Sigmoid colon (tissue), 6 donors: ENCODE measurements at regions not wholly inside any gene's neighbourhood (a gene's known extent, or its start where the extent isn't known, plus 50 kb on each side); places are given as distances from the start of the nearest gene placed in this dataset.

Experiments
- DNase-seq: peaks from one replicate; pipeline ENCODE4 v3.0.0-alpha.2; 2019
- H3K27ac ChIP-seq, 4 donors: fragments of 200-600 bp; sonication (generic); one replicate each; pipeline ENCODE4 v1.5.1; 2016 to 2019; ENCODE audit warnings: mild to moderate bottlenecking in 1 of 4
- H3K27me3 ChIP-seq, 3 donors: fragments of 200-600 bp; sonication (generic); one replicate each; pipeline ENCODE4 v1.5.1; 2019; ENCODE audit warnings: mild to moderate bottlenecking in 1 of 3
- H3K36me3 ChIP-seq, 4 donors: fragments of 200-600 bp; sonication (generic); one replicate each; pipeline ENCODE4 v1.5.1; 2016 to 2019
- H3K4me1 ChIP-seq, 4 donors: fragments of 200-600 bp; sonication (generic); one replicate each; pipeline ENCODE4 v1.5.1; 2017 to 2019
- H3K4me3 ChIP-seq, 4 donors: fragments of 200-600 bp; sonication (generic); one replicate each; pipeline ENCODE4 v1.5.1; 2017 to 2019; ENCODE audit warnings: mild to moderate bottlenecking in 2 of 4, moderate library complexity in 1 of 4
- H3K9me3 ChIP-seq, 4 donors: fragments of 200-600 bp in 3 of 4; sonication (generic) in 3 of 4; one replicate each; pipeline versions ENCODE4 v1.5.1 to v1.6.1; 2013 to 2019
- EP300 ChIP-seq, 4 donors: sonication (generic); formaldehyde crosslinking; IDR thresholded peaks; one replicate each; pipeline ENCODE4 v1.6.1; 2017; ENCODE audit warnings: antibody characterized with exemption in 4 of 4
- POLR2A ChIP-seq, 2 donors: fragments of 450-650 bp; IDR thresholded peaks; one replicate each; pipeline ENCODE4 v1.6.1; 2016; ENCODE audit warnings: antibody characterized with exemption in 2 of 2, mild to moderate bottlenecking in 2 of 2, moderate library complexity in 2 of 2
- POLR2AphosphoS5 ChIP-seq, 4 donors: sonication (generic); formaldehyde crosslinking; IDR thresholded peaks; one replicate each; pipeline ENCODE4 v1.6.1; 2017; ENCODE audit warnings: antibody characterized with exemption in 4 of 4
- WGBS, 2 donors: extraction: QIAGEN DNeasy Blood & Tissue Kit; methylation state at CpG; one replicate each; pipeline ENCODE4 v1.1.7; 2013; 5-methylcytosine and 5-hydroxymethylcytosine counted together
- intact Hi-C: fragments of 100-400 bp; cut with DNase I; formaldehyde crosslinking; loops from one replicate; pipeline ENCODE4 v1.15.1; 2023
- TF ChIP-seq, protein P1 (sequence below), 4 experiments: fragments of 450-650 bp in 3 of 4; fragments of 200-600 bp in 1 of 4; IDR thresholded peaks; one replicate each; pipeline ENCODE4 v1.5.1; 2016 to 2019; ENCODE audit warnings: antibody characterized with exemption in 4 of 4, mild to moderate bottlenecking in 3 of 4, moderate library complexity in 2 of 4
- donor health status: healthy with polysubstance abuse.
- donor health status: healthy.

DNA sequence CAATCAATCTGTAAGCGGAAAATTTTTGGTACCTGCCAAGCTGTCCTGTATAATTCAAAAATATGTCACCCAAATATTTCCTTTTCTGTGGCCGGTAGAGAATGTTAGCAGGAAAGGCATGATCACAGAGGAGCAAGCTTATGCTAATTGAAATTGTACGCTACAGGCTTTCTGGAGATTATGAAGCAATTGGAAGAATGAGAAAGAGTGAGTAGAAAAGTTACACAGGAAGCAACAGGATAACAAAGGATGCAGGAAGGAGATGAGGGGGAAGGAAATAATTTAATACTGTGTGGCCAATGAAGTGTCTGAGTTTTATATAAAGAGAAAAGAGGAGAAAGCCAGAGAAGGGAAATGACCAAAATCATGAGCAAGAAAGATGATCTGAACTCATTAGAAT, 627.2 kb upstream of the STXBP6 start:
- H3K27me3 ChIP-seq = no peaks in the 10 kb centered on the region
- H3K36me3 ChIP-seq = no peaks in the 10 kb centered on the region
- no peak overlapping the region for H3K4me3 ChIP-seq
- WGBS, 2 donors = 68 to 91% methylated on average over 3 of the region's 3 CpGs
- TF ChIP-seq POLR2A (IDR thresholded peaks at IDR 0.05) (no peak), POLR2AphosphoS5 (IDR thresholded peaks at IDR 0.05) (no peak), EP300 (IDR thresholded peaks at IDR 0.05) (no peak)
- TF ChIP-seq, protein P1, sequence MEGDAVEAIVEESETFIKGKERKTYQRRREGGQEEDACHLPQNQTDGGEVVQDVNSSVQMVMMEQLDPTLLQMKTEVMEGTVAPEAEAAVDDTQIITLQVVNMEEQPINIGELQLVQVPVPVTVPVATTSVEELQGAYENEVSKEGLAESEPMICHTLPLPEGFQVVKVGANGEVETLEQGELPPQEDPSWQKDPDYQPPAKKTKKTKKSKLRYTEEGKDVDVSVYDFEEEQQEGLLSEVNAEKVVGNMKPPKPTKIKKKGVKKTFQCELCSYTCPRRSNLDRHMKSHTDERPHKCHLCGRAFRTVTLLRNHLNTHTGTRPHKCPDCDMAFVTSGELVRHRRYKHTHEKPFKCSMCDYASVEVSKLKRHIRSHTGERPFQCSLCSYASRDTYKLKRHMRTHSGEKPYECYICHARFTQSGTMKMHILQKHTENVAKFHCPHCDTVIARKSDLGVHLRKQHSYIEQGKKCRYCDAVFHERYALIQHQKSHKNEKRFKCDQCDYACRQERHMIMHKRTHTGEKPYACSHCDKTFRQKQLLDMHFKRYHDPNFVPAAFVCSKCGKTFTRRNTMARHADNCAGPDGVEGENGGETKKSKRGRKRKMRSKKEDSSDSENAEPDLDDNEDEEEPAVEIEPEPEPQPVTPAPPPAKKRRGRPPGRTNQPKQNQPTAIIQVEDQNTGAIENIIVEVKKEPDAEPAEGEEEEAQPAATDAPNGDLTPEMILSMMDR (IDR thresholded peaks at IDR 0.05) = no peak
- H3K4me1 ChIP-seq = no peaks in the 10 kb centered on the region
- H3K9me3 ChIP-seq = no peaks in the 10 kb centered on the region
- intact Hi-C loops = no loop called here
- no peak overlapping the region for H3K27ac ChIP-seq
- no peak for DNase-seq

DNA sequence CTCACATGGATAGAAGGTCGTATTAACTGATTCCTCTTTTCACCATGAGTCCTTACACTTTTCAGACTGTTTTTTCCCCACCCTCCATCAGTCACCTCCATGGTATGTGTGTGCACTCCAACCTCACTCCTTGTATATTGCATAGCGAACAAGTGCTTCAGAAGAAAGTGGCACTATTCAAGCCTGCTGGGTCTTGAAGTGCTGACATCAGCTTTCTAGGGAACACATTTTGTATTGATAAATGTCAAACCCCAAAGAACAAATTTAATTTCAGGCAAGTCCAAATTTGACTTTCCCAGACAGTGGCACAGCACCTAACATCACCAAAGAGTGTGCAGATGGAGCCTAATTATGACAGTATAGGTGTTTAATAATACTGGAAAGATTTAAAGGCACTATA, 617.4 kb upstream of the STXBP6 start:
- no peak overlapping the region for H3K4me3 ChIP-seq
- WGBS, 2 donors = 44 to 53% methylated on average over 2 of the region's 2 CpGs
- no peaks in the 10 kb centered on the region for H3K9me3 ChIP-seq
- intact Hi-C loops = no loop called here
- no peak for TF ChIP-seq POLR2A (IDR thresholded peaks at IDR 0.05)
- TF ChIP-seq EP300 (IDR thresholded peaks at IDR 0.05) = no peak
- TF ChIP-seq, protein P1 (IDR thresholded peaks at IDR 0.05) = no peak
- TF ChIP-seq POLR2AphosphoS5 (IDR thresholded peaks at IDR 0.05) = no peak
- H3K4me1 ChIP-seq = no peaks in the 10 kb centered on the region
- no peaks in the 10 kb centered on the region for H3K36me3 ChIP-seq
- no peak overlapping the region for H3K27ac ChIP-seq
- no peaks in the 10 kb centered on the region for H3K27me3 ChIP-seq
- DNase-seq = no peak

DNA sequence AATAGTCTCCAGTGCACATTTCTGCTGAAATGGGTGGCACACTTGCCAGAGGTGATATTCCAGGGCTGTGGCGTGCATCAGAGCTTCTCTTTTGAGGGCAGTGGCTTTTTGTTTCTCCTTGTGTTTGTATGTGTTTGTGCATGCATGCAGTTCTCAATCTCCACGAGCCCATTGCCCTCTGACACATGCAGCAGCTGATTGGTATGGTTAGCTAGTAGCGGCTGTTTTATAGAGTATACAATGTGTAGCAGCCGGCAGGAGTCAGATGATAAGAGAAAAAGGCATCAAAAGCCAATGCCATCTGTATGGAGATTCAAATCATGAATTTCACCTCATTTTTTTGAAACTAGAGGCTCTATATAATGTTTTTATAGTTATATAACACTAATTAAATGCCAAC, 616.9 kb upstream of the STXBP6 start:
- Histone ChIP-seq H3K27ac (no peak overlapping the region), H3K27me3 (no peaks in the 10 kb centered on the region), H3K4me1 (no peaks in the 10 kb centered on the region), H3K4me3 (no peak overlapping the region), H3K36me3 (no peaks in the 10 kb centered on the region), H3K9me3 (no peaks in the 10 kb centered on the region)
- intact Hi-C loops = no loop called here
- TF ChIP-seq, protein P1 (IDR thresholded peaks at IDR 0.05) = no peak
- TF ChIP-seq POLR2AphosphoS5 (IDR thresholded peaks at IDR 0.05) (no peak), POLR2A (IDR thresholded peaks at IDR 0.05) (no peak), EP300 (IDR thresholded peaks at IDR 0.05) (no peak)
- WGBS, 2 donors = 24 to 49% methylated on average over 4 of the region's 4 CpGs
- no peak for DNase-seq

DNA sequence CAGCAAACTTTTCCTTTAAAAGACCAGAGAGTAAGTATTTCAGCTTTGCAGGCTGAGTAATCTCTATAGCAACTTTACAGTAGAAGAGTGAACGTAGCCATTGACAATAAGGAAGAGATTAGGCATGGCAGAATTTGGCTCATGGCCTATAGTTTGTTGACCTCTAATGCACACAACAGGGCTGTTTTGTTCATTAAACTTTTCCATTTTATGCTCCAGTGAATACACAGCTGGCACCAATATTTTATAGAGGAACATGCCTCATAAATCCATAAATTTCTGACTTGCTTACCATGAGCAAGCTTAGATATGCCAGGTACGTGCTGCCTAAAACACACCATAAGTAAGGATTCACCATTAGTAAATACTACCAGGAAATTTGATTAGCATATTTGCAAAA, 609.0 kb upstream of the STXBP6 start:
- no peak for DNase-seq

DNA sequence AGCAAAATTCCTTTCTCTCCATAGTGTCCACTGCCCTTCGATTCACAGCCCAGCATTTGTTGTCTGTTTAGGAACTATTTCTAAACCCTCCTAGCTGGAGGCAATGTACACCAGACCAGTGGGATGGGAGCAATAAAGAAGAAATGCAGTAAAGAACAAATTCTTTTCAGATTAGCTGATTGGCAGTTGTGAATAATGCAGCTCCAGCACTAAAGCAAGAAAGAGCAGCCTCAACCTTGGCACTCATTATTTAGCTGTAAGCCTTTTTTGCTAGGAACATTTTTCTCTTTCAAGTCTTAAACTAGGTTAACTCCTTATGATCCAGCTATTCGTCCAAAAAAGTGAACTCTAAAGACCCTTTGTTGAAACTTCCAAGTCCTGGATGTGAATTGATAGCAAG, 580.5 kb upstream of the STXBP6 start:
- TF ChIP-seq POLR2AphosphoS5 (IDR thresholded peaks at IDR 0.05) (no peak), EP300 (IDR thresholded peaks at IDR 0.05) (no peak), POLR2A (IDR thresholded peaks at IDR 0.05) (no peak)
- TF ChIP-seq, protein P1 (IDR thresholded peaks at IDR 0.05) = no peak
- Histone ChIP-seq H3K27ac (no peak overlapping the region), H3K4me1 (no peaks in the 10 kb centered on the region), H3K9me3 (no peaks in the 10 kb centered on the region), H3K27me3 (no peaks in the 10 kb centered on the region), H3K36me3 (no peaks in the 10 kb centered on the region), H3K4me3 (no peak overlapping the region)
- intact Hi-C loops = no loop called here
- WGBS, 2 donors = 62 to 75% methylated on average over 2 of the region's 2 CpGs
- no peak for DNase-seq

More for the DNA sequence above, 609.0 kb upstream of the STXBP6 start:
- no peaks in the 10 kb centered on the region for H3K9me3 ChIP-seq
- H3K36me3 ChIP-seq = no peaks in the 10 kb centered on the region
- no peak overlapping the region for H3K4me3 ChIP-seq
- H3K27ac ChIP-seq = no peak overlapping the region
- 11 to 60% methylated on average over 2 of the region's 2 CpGs for WGBS, 2 donors
- no peak for TF ChIP-seq POLR2AphosphoS5 (IDR thresholded peaks at IDR 0.05)
- TF ChIP-seq, protein P1 (IDR thresholded peaks at IDR 0.05) = no peak
- no peak for TF ChIP-seq EP300 (IDR thresholded peaks at IDR 0.05)
- no peak for TF ChIP-seq POLR2A (IDR thresholded peaks at IDR 0.05)
- intact Hi-C loops = no loop called here
- H3K4me1 ChIP-seq = no peaks in the 10 kb centered on the region
- H3K27me3 ChIP-seq = no peaks in the 10 kb centered on the region
